Germinal center (tissue), 1 donor: ENCODE measurements at regions not wholly inside any gene's neighbourhood (a gene's known extent, or its start where the extent isn't known, plus 50 kb on each side); places are given as distances from the start of the nearest gene placed in this dataset.
"Not testable (repeated sequence)": the region's sequence is repeated elsewhere in the genome, so short reads cannot be mapped to it uniquely, and the experiment has no call there.

ENCODE experiments used
- DNase-seq: peaks from one replicate; pipeline ENCODE4 v3.0.0; 2012; ENCODE audit warnings: mixed read lengths, low spot score

GRCh38 chr5:66234241-66234640 is 90.1 kb downstream of the SREK1 start:
- DNase-seq: no peak

GRCh38 chr5:66238435-66238834 is 94.3 kb downstream of the SREK1 start:
- no peak for DNase-seq

DNA sequence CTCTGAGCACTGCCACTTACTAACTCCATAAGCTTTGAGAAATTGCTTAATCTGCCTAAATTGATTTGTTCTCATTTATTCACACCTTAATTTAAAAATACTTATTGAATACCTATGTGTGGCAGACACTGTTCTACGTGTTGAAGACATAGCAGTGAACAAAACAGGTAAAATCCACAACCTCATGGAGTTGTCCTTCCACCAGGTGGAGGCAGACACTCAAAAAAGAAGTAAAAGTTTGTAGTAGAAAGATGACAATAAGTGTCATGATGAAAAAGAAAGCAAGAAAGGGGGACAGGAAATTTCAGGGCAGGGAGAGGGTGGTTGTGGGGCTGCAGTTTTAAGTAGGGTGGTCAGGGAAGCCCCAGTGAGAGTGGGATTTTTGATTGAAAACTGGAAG is 94.9 kb downstream of the SREK1 start:
- no peak for DNase-seq

GRCh38 chr5:66241136-66241825 is 97.2 kb downstream of the SREK1 start:
- no peak for DNase-seq

DNA sequence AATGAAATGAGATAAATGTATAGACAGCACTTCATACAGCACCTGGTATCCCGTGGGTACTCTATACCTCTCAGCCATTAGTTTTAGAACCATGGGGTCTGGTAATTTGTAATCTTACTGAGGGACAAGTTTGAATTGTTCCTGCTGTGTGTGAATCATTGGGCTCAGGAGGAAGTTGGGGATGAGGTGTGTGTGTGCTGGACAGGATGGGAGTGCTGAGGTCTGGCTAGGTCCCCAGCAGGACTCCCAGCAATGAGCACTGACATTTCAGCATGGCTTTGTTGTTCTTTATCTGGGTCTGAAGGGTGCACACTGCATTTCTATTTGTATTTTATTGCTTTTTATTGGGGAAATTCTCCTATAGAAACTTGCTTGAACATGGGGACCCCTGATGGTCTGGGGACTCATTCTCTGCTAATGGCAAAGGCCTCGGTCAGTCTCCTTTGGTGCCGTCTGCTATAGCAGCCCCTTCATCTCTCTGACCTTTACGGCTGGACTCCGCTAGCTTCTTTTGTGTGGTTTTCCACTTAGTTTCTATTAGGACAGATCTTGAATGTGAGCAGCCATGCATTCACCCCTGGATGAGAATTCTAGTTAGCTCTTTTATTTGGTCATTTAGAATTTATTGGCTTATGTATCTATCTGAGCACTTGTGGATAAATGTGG is 98.1 kb downstream of the SREK1 start:
- no peak for DNase-seq

GRCh38 chr5:66246608-66247007 is 102.5 kb downstream of the SREK1 start:
- DNase-seq: no peak

GRCh38 chr5:66247176-66247960 is 103.3 kb downstream of the SREK1 start:
- no peak for DNase-seq

GRCh38 chr5:66248874-66249273 is 104.8 kb downstream of the SREK1 start:
- DNase-seq: no peak

GRCh38 chr5:66249920-66250319 is 105.8 kb downstream of the SREK1 start:
- no peak for DNase-seq

DNA sequence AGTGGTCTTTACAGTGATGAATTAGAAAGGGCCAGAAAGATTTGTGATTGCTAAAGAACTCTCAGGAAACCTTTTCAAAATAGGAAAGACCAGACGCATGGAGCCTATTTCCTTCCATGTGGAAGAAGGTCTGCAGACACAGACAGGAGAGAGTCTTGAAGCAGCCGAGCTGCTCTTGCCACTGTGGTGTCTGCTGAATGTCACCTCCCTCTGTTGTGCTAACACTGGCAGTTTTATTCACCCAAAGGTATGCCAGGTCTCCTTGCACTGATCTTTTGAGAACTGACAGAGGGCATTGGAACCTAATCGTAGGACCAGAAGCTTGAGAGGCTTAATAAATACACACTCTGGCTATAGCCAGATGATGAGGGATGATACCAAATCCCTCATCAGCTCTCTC is 108.7 kb downstream of the SREK1 start:
- DNase-seq: no peak

DNA sequence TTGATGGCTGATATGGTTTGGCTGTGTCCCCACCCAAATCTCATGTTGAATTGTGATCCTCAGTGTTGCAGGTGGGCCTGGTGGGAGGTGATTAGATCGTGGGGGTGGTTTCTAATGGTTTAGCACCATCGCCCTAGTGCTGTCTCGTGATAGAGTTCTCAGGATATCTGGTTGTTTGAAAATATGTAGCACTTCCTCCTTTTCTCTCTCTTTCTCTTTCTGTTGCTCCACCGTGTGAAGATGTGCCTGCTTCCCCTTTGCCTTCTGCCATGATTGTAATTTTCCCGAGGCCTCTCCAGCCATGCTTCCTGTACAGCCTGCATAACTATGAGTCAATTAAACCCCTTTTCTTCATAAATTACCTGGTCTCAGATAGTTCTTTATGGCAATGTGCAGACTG is 111.6 kb downstream of the SREK1 start:
- no peak for DNase-seq

- DNase-seq: no peak
Observed at GRCh38 chr5:66273121-66273520, 129.0 kb downstream of the SREK1 start.

GRCh38 chr5:66276986-66277385 is 132.9 kb downstream of the SREK1 start:
- no peak for DNase-seq

- DNase-seq: no peak
Observed at GRCh38 chr5:66277981-66278380, 133.9 kb downstream of the SREK1 start.

DNA sequence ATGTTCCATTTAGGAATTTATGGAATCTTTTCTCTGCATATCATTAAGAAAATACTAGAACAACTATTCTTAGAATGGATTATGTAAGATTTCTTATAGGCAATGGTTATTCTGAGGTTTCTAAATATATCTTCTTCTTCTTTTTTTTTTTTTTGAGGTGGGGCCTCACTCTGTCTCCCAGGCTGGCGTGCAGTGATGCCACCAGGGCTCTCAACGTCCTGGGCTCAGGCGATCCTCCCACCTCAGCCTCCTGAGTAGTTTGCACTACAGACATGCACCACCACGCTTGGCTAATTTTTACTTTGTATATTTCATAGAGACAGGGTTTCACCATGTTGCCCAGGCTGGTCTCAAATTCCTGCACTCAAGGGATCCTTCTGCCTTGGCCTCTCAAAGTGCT is 137.2 kb downstream of the SREK1 start:
- DNase-seq: no peak

DNA sequence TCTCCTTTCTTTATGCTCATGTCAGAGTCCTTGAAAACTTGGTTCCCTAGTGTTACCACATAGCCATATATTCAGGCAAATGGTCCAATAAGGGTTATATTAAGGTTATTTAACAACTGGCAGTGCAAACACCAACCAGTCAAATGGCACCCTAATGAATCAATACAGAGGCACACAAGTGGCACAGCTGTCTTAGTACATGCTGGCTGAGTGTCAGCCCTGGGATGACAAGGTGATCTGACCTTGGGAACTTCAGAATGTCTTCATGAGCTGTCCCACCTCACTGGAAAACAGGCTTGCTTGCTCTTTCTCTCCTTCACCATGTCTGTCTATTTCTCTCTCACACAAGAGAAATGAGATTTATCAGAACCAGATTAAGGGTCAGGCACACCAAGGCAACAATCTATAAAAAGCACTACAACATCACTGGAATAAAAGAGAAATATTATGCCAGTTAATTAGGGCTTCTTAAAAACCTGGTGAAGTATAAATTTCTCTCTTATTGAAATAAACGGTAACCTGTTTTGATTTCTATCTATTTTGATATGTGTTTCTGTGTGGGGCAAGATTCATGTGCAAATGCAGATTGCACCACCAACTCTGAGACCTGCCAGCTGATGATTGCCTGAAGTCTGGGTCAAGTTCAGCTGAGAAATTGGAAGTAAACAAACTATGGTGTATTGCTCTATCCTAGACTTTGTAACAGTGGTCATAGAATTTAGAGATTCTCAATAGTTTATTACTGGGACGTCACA is 140.7 kb downstream of the SREK1 start:
- no peak for DNase-seq

DNA sequence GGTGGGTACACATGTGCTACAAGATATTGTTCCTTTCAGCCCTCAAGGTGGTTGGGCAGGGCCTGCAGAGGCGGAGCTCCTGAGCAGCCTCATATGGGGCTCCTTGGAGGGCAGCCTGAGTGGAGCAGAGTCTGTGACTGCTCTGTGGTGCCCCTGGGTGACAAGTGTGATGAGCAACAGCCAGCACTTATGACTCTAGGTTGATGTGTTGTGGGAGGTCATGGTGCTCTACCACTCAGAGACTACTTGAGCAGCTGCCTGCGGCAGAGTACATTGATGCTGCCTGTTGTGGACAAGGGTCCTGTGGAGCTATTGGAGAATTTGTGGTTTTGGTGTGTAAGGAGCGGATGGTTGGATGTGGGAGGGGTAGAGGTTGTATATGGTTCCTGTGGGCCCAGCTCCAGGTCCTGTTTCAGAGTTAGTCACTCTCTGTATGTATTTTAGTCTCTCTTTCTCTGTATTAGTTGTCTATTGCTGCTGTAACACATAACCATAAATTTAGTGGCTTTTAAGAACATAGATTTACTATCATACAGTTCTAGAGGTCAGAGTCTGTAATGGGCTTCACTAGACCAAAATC is 141.3 kb downstream of the SREK1 start:
- DNase-seq: no peak

- no peak for DNase-seq
Observed at GRCh38 chr5:66291771-66292170, 147.7 kb downstream of the SREK1 start.

- DNase-seq: not testable (repeated sequence)
Observed at GRCh38 chr5:66293851-66294250, 149.8 kb downstream of the SREK1 start.

DNA sequence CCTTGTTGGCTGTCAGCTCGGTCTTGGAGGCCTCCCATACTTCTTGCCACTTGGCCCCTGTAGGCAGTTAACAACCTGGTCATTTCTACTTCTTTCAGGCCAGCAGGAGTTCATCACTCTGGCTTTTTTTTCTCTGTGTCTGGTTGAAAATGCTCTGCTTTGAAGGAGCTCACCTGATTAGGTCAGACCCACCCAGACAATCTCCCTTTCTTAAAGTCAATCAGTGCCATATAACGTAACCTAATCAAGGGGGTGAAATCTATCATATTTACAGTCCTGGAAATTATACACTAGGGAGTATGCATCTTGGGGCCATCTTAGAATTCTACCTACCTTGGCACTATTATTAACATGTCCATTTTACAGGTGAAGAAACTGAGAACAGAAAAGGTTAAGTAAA is 155.4 kb downstream of the SREK1 start:
- no peak for DNase-seq

DNA sequence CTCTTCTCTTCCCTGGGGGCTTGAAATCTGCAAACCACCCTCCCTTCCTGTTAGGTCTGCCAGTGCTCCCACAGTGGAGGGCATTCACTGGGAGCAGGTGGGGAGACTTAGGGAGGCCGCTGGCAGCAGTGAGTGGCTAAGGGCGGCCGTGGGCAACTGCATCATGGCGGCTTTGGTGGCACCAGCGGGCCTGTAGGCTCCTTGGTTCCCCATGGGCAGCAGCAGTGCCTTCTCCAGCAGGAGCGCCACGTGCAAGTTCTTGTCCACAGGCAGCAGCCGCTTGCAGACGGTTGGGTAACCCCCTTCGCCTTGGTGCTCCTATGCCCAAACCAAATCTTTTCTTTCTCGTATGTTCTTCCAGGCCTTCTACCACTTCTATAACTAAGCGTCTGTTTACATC is 158.2 kb downstream of the SREK1 start:
- DNase-seq: no peak
